Psoas muscle (tissue), 7 donors: ENCODE measurements at regions not wholly inside any gene's neighbourhood (a gene's known extent, or its start where the extent isn't known, plus 50 kb on each side); places are given as distances from the start of the nearest gene placed in this dataset.
A peak's percentile ranks its signal among the peaks of the same experiment; 100 is the strongest.

Experiments
- ATAC-seq, 4 donors: fragments of 200-7000 bp; cut with Tn5 transposase; one replicate each; pipeline ENCODE4 v1.9.1; 2020; ENCODE audit warnings: moderate library complexity in 3 of 4, mild to moderate bottlenecking in 2 of 4
- DNase-seq, 2 donors: peaks; one replicate each; pipeline ENCODE4 v3.0.0-alpha.2; 2020
- H3K27ac ChIP-seq: fragments of 200-600 bp; one replicate; pipeline ENCODE4 v1.8.0; 2022
- H3K27me3 ChIP-seq, 3 donors: fragments of 200-600 bp in 1 of 3; one replicate each; pipeline versions ENCODE4 v1.6.1 to v1.8.0; 2013 to 2022; ENCODE audit warnings: low read length in 2 of 3, mild to moderate bottlenecking in 2 of 3, moderate library complexity in 1 of 3; ENCODE audit not compliant: insufficient read depth in 3 of 3
- H3K36me3 ChIP-seq, 2 donors: fragments of 200-600 bp in 1 of 2; one replicate each; pipeline versions ENCODE4 v1.6.1 to v1.8.0; 2013 to 2022; ENCODE audit warnings: low read depth in 1 of 2, mild to moderate bottlenecking in 1 of 2, moderate library complexity in 1 of 2; ENCODE audit not compliant: insufficient read depth in 1 of 2
- H3K4me1 ChIP-seq: fragments of 200-600 bp; one replicate; pipeline ENCODE4 v1.8.0; 2022
- H3K4me3 ChIP-seq: fragments of 200-600 bp; one replicate; pipeline ENCODE4 v1.8.0; 2022; ENCODE audit warnings: mild to moderate bottlenecking
- H3K9me3 ChIP-seq: fragments of 200-600 bp; one replicate; pipeline ENCODE4 v1.8.0; 2022
- CTCF ChIP-seq: fragments of 200-600 bp; IDR thresholded peaks from one replicate; pipeline ENCODE4 v1.8.0; 2022; ENCODE audit warnings: antibody characterized with exemption
- WGBS, 3 donors: extraction: QIAGEN DNeasy Blood & Tissue Kit; methylation state at CpG; one replicate each; pipeline versions ENCODE4 v1.1.6 to v1.1.7; 2013; 5-methylcytosine and 5-hydroxymethylcytosine counted together
- intact Hi-C, 2 donors: fragments of 100-400 bp; cut with DNase I; formaldehyde crosslinking; loops; one replicate each; pipeline versions ENCODE4 v1.11.0 to v1.14.2; 2022
- donor health status: healthy with polysubstance abuse.
- donor health status: DM: no; HTN: no; CAD: no; lungs with moderate emphysema.
- donor health status: Bipolar disorder and iron deficiency.
- donor health status: healthy.
- donor health status: DM: yes; HTN: yes; CAD: no.
- donor health status: DM: no; HTN: no; CAD: no.
- donor health status: DM: yes; HTN: yes; CAD: no.

GRCh38 chr7:33764752-33765451, 140.4 kb upstream of the BMPER start:
- Histone ChIP-seq H3K4me3 (no peak overlapping the region), H3K36me3 (no peaks in the 10 kb centered on the region), H3K4me1 (peaks cover 8% of the 10 kb centered on the region), H3K27me3 (no peaks in the 10 kb centered on the region), H3K9me3 (no peaks in the 10 kb centered on the region), H3K27ac (no peak overlapping the region)
- intact Hi-C loops = loop anchor here in 1 of 2 donors (5.0 kb wide), 1 partner anchor 42 kb away; no protein-coding TSS in a partner anchor
- DNase-seq (no peak), ATAC-seq (no peak)
- no peak for TF ChIP-seq CTCF
- 84 to 93% (median 84%) methylated on average over 7 of the region's 7 CpGs for WGBS, 3 donors

GRCh38 chr7:33766405-33766804, 138.9 kb upstream of the BMPER start:
- DNase-seq = no peak
- 41 to 90% (median 51%) methylated on average over 1 of the region's 1 CpG for WGBS, 3 donors
- no peaks in the 10 kb centered on the region for H3K36me3 ChIP-seq
- intact Hi-C loops = no loop called here
- no peak overlapping the region for H3K27ac ChIP-seq
- H3K27me3 ChIP-seq = no peaks in the 10 kb centered on the region
- ATAC-seq = no peak
- H3K9me3 ChIP-seq = no peaks in the 10 kb centered on the region
- H3K4me1 ChIP-seq = peaks cover 8% of the 10 kb centered on the region
- no peak overlapping the region for H3K4me3 ChIP-seq
- no peak for TF ChIP-seq CTCF

GRCh38 chr7:33769930-33770329, 135.4 kb upstream of the BMPER start:
- Histone ChIP-seq H3K9me3 (no peaks in the 10 kb centered on the region), H3K27ac (no peak overlapping the region), H3K4me1 (no peaks in the 10 kb centered on the region), H3K4me3 (no peak overlapping the region), H3K27me3 (no peaks in the 10 kb centered on the region), H3K36me3 (no peaks in the 10 kb centered on the region)
- intact Hi-C loops = no loop called here
- no peak for TF ChIP-seq CTCF
- DNase-seq (no peak), ATAC-seq (no peak)
- 100% methylated on average over 1 of the region's 1 CpG for WGBS, 3 donors

GRCh38 chr7:33770576-33770975, 134.8 kb upstream of the BMPER start:
- Histone ChIP-seq H3K27me3 (no peaks in the 10 kb centered on the region), H3K4me3 (no peak overlapping the region), H3K27ac (no peak overlapping the region), H3K4me1 (no peaks in the 10 kb centered on the region), H3K36me3 (no peaks in the 10 kb centered on the region), H3K9me3 (no peaks in the 10 kb centered on the region)
- intact Hi-C loops = no loop called here
- no peak for TF ChIP-seq CTCF
- no peak for DNase-seq
- WGBS, 3 donors = 89 to 93% (median 91%) methylated on average over 4 of the region's 4 CpGs
- no peak for ATAC-seq

GRCh38 chr7:33771422-33771821, 133.9 kb upstream of the BMPER start:
- Histone ChIP-seq H3K4me3 (no peak overlapping the region), H3K36me3 (no peaks in the 10 kb centered on the region), H3K9me3 (no peaks in the 10 kb centered on the region), H3K27me3 (no peaks in the 10 kb centered on the region), H3K4me1 (no peaks in the 10 kb centered on the region), H3K27ac (no peak overlapping the region)
- DNase-seq (no peak), ATAC-seq (peak in 2 of 4 donors; percentile 63 to 79)
- 45 to 70% (median 56%) methylated on average over 3 of the region's 3 CpGs for WGBS, 3 donors
- intact Hi-C loops = no loop called here
- no peak for TF ChIP-seq CTCF
